ENCODE measurements at regions not wholly inside any gene's neighbourhood (a gene's known extent, or its start where the extent isn't known, plus 50 kb on each side); places are given as distances from the start of the nearest gene placed in this dataset.

DNA sequence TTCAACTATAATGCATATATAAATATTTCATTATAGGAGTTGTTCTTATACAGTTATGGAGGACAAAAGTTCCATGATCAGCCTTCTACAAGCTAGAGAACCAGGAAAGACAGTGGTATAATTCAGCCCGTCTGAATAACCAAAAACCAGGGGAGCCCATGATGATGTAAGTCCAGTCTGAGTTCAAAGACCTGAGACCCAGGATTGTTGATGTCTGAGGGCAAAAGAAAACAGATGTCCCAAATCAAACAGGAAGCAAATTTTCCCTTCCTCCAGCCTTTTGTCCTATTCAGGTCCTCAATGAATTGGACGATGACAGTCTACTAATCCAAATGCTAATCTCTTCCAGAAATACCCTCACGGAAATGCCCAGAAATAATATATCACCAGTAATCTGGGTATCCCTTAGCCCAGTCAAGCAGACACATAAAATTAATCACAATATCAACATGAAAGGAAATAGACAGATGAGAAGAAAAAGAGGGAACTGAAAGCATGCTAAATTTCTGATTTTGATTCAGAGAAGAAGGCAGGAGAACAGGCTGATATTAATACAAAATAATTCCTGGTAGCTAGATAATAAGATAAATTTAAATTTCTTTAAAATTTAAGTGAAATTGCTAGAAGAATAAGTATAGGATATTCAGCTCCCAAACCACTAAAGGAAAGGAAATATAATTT is 255.6 kb upstream of the CTAGE1 start:
- DNase-seq (ENCODE audit: low read depth, low spot score) = no peak

- peak; percentile 94 for DNase-seq (ENCODE audit: low read depth, low spot score)
Measured at GRCh38 chr18:22674272-22674671, 256.6 kb upstream of the CTAGE1 start.

- DNase-seq (ENCODE audit: low read depth, low spot score) = no peak
Measured at GRCh38 chr18:22675006-22675405, 257.3 kb upstream of the CTAGE1 start.

GRCh38 chr18:22676423-22676822 is 256.7 kb upstream of the RBBP8 start:
- no peak for DNase-seq (ENCODE audit: low read depth, low spot score)

- peak; percentile 57 for DNase-seq (ENCODE audit: low read depth, low spot score)
Measured at GRCh38 chr18:22678486-22678885, 254.6 kb upstream of the RBBP8 start.

DNA sequence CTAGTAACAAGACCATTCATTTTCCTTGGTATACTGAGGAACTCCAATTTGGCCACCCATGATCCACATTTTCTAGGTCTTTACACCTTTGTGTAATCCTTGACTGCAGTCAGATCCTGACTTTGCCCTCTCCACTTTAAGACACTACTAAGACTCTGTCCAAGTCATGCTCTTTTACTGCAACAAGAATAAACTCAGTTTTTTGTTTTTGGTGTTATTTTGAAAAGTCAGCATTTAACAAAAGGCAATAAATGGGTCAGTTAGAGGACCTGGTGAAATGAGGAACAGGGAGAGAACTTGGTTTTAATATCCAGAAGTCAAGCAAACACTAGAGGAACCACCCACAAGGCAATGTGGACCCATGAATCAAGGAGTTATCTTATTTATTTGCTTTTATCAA is 252.2 kb upstream of the RBBP8 start:
- DNase-seq (ENCODE audit: low read depth, low spot score) = no peak

DNA sequence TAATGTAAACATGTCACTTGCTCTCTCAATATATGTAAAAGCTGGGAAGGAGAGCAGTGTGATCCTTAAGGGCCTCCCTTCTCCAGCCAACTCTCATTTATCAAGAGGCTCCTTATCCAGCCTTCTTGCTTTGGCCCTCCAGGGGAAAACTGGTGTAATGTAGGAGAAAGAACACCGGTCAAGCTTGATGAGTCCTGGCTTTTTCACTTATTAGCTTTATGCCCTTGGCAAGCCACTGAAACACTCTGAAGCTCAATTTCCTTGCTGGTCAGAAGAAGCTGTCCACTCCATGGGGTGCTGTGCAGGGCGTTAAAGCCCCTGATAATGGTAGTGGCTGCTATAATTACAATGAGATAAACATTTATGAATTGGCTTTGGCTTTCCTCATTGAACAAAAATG is 251.2 kb upstream of the RBBP8 start:
- DNase-seq (ENCODE audit: low read depth, low spot score) = no peak

DNA sequence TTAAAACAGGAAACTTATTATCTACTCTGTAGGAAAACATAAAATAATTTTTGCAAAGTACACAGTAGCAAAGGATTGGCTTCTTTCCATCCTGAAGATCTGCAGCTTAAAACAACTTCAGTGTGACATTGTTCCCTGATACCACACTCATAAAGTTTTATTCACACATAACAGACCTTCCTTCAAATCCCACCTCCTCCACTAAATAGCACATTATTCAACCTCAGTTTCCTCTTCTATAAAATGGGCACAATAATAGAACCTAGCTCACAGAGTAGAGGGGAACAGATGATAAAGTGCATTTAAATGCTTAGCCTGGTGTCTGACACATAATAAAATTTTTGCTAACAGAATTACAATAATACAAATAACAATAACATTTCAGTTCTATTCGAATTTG is 250.4 kb upstream of the RBBP8 start:
- no peak for DNase-seq (ENCODE audit: low read depth, low spot score)

GRCh38 chr18:22683196-22683676 is 249.9 kb upstream of the RBBP8 start:
- DNase-seq (ENCODE audit: low read depth, low spot score) = peak; percentile 91

DNA sequence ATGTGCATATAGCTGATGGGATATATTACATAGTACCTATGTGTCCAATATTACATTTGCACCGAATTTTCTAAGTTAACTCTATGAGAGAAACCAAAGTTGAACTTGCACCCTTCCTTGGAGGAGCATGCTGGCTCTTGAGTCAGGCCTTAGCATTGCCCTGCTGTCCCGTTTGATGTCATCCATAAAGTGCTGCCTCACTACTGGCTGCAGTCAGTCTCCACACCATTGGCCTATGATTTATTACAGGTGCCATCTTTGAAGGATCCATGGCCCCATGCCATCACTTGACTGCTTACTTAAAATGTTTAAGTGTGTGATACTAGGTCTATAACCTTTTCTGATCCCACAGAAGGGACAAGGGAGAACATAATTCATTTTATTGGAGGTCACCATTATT is 249.3 kb upstream of the RBBP8 start:
- no peak for DNase-seq (ENCODE audit: low read depth, low spot score)

DNA sequence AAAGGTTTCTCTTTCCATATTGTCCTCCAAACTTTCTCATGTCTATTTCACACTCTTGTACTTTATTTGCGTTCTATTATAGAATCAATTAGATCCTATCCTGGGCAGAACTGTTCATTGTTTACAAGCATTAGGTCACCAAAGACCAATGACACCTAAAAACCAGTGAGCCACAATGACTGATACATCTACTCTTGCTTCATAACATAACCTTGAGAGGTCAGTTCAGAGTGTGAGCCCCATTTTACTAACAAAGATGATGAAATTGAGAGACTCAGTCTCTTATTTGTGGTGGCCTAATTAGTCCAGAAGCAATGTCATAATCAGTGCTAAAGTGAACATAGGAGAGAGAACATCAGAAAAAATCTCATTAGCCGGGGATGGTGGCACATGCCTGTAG is 248.9 kb upstream of the RBBP8 start:
- DNase-seq (ENCODE audit: low read depth, low spot score) = no peak

DNA sequence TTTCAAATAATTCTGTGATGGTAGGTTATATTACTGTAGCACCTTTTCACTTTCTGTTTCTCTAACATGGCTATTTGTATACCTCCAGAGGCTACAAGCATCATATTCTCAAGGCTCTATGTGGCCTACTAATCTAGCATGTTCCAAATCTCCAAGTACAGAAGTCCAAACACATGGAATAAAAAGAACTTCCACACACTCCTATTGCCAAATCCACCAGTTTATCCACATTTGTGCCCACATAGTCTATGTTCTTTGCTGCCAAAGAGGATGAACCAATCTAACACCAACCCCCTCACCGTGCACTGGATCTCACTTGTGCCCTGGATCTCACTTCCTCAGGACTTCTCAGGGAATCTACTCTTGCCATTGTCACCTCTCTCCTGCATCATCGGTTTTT is 247.3 kb upstream of the RBBP8 start:
- no peak for DNase-seq (ENCODE audit: low read depth, low spot score)

- no peak for DNase-seq (ENCODE audit: low read depth, low spot score)
Measured at GRCh38 chr18:22687892-22688680, 245.0 kb upstream of the RBBP8 start.

DNA sequence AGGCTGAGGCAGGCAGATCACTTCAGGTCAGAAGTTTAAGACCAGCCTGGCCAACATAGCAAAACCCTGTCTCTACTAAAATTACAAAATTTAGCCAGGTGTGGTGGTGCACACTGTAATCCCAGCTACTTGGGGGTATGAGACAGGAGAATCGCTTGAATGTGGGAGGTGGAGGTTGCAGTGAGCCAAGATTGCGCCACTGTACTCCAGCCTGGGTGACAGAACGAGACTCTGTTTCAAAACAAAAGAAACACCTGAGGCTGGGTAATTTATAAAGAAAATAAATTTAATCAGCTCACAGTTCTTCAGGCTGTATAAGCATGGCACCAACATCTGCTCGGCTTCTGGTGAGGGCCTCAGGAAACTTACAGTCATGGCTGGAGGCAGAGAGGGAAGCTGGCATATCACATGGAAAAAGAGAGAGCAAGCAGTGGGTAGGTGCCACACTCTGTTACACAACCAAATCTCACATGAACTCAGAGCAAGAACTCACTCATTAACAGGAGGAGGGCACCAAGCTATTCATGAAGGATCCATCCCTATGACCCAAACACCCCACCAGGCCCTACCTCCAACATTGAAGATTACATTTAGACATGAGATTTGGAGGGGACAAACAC is 244.1 kb upstream of the RBBP8 start:
- DNase-seq (ENCODE audit: low read depth, low spot score) = no peak

DNA sequence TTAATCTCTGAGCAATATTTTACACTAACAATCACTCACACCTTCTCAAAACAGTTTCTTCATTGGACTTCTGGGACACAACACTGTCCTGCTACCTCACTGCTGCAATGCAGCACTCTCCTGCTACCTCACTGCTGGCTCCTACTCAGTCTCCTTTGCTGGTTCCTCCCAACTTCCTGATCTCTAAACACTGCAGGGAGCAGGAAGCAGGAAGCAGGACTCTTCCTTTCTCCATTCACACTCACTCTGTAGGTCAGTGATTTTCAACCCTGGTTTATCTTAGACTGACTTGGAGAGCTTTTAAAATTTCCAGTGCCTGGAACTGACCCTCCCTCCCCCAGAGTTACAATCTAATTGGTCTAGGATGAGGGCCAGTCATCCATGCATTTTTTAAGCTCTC is 243.4 kb upstream of the RBBP8 start:
- no peak for DNase-seq (ENCODE audit: low read depth, low spot score)

DNA sequence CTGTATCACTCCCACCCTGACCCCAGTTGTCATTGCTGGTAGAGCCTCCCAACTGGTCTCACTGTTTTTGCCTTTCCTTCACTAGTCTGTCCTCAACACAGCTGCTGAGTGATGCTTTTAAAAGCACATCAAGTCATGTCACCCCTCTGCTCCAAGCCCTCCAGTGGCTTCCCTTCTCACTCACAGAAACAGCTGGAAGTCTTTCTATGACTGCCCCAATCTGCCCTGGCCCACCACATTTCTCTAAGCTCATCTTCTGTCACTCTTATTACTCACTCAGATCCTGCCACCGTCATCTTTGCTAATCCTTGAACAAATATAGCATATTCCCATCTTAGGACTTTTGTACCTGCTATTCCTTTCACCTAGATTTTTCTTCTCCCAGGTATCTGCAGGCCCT is 242.6 kb upstream of the RBBP8 start:
- no peak for DNase-seq (ENCODE audit: low read depth, low spot score)

- peak; percentile 58 for DNase-seq (ENCODE audit: low read depth, low spot score)
Measured at GRCh38 chr18:22691946-22692710, 241.0 kb upstream of the RBBP8 start.

DNA sequence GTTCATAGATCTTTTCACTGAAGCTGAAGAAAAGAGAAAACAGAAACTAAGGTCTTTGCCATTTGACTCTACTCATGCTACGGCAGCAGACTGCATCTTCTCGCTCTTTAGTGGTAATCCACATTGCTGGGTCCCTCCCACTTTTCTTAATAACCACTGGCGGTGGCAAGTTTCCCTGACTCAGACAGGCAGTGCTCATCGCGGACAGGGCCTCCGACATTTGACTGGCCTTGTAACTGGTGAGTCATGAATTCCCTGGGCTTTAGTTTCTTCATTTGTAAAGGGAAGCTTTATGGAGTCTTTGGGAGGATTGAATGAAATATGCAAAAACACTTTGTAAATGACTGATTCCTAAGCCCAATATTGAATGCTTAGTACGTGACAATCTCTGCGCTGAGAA is 238.2 kb upstream of the RBBP8 start:
- peak; percentile 93 for DNase-seq (ENCODE audit: low read depth, low spot score)

DNA sequence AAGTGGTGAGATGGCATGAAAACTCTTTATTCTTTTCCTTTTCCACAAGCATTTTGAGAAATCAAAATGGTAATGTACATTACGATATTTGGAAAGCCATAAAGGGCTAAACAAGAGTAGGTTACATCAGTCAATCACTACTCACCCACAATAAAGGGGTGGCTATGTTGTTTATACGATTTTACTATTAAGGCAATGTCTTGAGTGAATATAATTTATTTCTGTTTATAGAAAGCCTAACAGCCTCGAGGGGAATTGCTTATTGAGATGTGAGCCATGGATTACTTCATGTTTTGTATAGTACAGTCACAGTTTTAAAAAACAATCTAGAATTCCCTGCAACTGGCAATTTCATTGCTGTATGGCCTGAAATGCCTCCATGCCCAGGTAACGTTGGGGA is 237.5 kb upstream of the RBBP8 start:
- no peak for DNase-seq (ENCODE audit: low read depth, low spot score)

GRCh38 chr18:22697561-22697960 is 235.6 kb upstream of the RBBP8 start:
- DNase-seq (ENCODE audit: low read depth, low spot score) = no peak

- DNase-seq (ENCODE audit: low read depth, low spot score) = no peak
Measured at GRCh38 chr18:22698711-22699110, 234.4 kb upstream of the RBBP8 start.

DNA sequence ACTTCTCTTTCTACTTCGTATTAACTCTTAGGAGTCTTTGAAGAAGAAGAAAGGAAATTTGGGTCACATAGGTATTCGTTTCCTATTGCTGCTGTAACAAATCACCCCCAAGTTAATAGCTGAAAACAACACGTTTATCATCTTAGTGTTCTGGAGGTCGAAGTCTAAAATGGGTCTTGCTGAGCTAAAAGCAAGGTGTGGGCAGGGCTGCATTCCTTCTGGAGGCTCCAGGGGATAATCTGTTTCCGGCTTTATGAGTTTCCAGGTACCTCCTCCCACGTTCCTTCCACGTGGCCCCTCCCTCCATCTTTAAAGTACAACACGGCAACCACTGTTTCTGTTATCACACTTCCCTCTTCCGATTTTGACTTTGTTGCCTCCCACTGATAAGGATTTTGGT is 233.5 kb upstream of the RBBP8 start:
- no peak for DNase-seq (ENCODE audit: low read depth, low spot score)
